SK-N-SH treated with all-trans-retinoic acid at 6 μM for 48 hours (cell line): ENCODE measurements at regions not wholly inside any gene's neighbourhood (a gene's known extent, or its start where the extent isn't known, plus 50 kb on each side); places are given as distances from the start of the nearest gene placed in this dataset.
"Not testable (repeated sequence)": the region's sequence is repeated elsewhere in the genome, so short reads cannot be mapped to it uniquely, and the experiment has no call there.

Source experiments
- CREB5 ChIP-seq: fragments of 250-450 bp; sonication (Bioruptor Pico); IDR thresholded peaks from 2 replicates; pipeline ENCODE4 v1.5.1; 2020; ENCODE audit warnings: low read depth, mild to moderate bottlenecking, moderate library complexity
- ISL1 ChIP-seq: fragments of 250-450 bp; sonication (Bioruptor Pico); IDR thresholded peaks from 2 replicates; pipeline ENCODE4 v2.1.2; 2022; ENCODE audit warnings: mild to moderate bottlenecking, moderate library complexity
- ZFP3 ChIP-seq: fragments of 250-450 bp; sonication (Bioruptor Pico); IDR thresholded peaks from 2 replicates; pipeline ENCODE4 v1.5.0; 2020; ENCODE audit warnings: mild to moderate bottlenecking, moderate library complexity
- ZNF565 ChIP-seq: fragments of 450-650 bp; formaldehyde crosslinking; conservative IDR thresholded peaks from 2 replicates; pipeline ENCODE4 v1.5.0; 2020; ENCODE audit warnings: low read depth, mild to moderate bottlenecking, moderate library complexity

- TF ChIP-seq ISL1 (CRISPR knock-in tag); ZFP3 (CRISPR knock-in tag); ZNF565; CREB5: not testable (repeated sequence)
Observed at GRCh38 chr10:47590956-47591355, 67.5 kb upstream of the AGAP9 start.
